Right lobe of liver (tissue), 6 donors: ENCODE measurements at regions not wholly inside any gene's neighbourhood (a gene's known extent, or its start where the extent isn't known, plus 50 kb on each side); places are given as distances from the start of the nearest gene placed in this dataset.

Experiments
- ATAC-seq, 4 donors: fragments of 200-7000 bp; cut with Tn5 transposase; one replicate each; pipeline ENCODE4 v1.9.1; 2020; ENCODE audit warnings: mild to moderate bottlenecking in 4 of 4, moderate library complexity in 4 of 4
- DNase-seq, 3 donors: peaks; one replicate each; pipeline ENCODE4 v3.0.0-alpha.2; 2020
- H3K27ac ChIP-seq, 3 donors: fragments of 200-600 bp; one replicate each; pipeline ENCODE4 v1.8.0; 2022
- H3K27me3 ChIP-seq, 2 donors: fragments of 200-600 bp; one replicate each; pipeline ENCODE4 v1.8.0; 2022
- H3K36me3 ChIP-seq, 4 donors: fragments of 200-600 bp; sonication (generic) in 1 of 4; one replicate each; pipeline versions ENCODE4 v1.5.1 to v1.8.0; 2017 to 2022; ENCODE audit warnings: control low read depth in 1 of 4
- H3K4me1 ChIP-seq, 4 donors: fragments of 200-600 bp; sonication (generic) in 1 of 4; one replicate each; pipeline versions ENCODE4 v1.5.1 to v1.8.0; 2017 to 2022; ENCODE audit warnings: control low read depth in 1 of 4
- H3K4me3 ChIP-seq, 3 donors: fragments of 200-600 bp; one replicate each; pipeline ENCODE4 v1.8.0; 2022
- H3K9me3 ChIP-seq, 4 donors: fragments of 200-600 bp; sonication (generic) in 1 of 4; one replicate each; pipeline versions ENCODE4 v1.5.1 to v1.8.0; 2017 to 2022; ENCODE audit warnings: control low read depth in 1 of 4
- POLR2A ChIP-seq: fragments of 450-650 bp; IDR thresholded peaks from one replicate; pipeline ENCODE4 v1.6.1; 2017; ENCODE audit warnings: antibody characterized with exemption, mild to moderate bottlenecking
- WGBS: methylation state at CpG from one replicate; pipeline ENCODE4 v1.1.6; 2018; ENCODE audit warnings: low coverage, low lambda C conversion rate; ENCODE audit not compliant: insufficient coverage; ENCODE audit errors: missing lambda C conversion rate; 5-methylcytosine and 5-hydroxymethylcytosine counted together
- intact Hi-C, 2 donors: fragments of 100-400 bp; cut with DNase I; formaldehyde crosslinking; loops; one replicate each; pipeline versions ENCODE4 v1.11.2 to v1.14.1; 2022
- TF ChIP-seq, protein P1 (sequence below), 4 donors: fragments of 200-600 bp in 3 of 4; fragments of 450-650 bp in 1 of 4; IDR thresholded peaks; one replicate each; pipeline versions ENCODE4 v1.5.1 to v1.8.0; 2016 to 2022; ENCODE audit warnings: antibody characterized with exemption in 4 of 4, mild to moderate bottlenecking in 2 of 4
- donor health status: DM: no; HTN: yes; CAD: no.
- donor health status: DM: no; HTN: no; CAD: no.
- donor health status: DM: no; HTN: no; CAD: no.
- donor health status: DM: no; HTN: yes; CAD: no.
- donor health status: DM: no; HTN: yes; CAD: no.

DNA sequence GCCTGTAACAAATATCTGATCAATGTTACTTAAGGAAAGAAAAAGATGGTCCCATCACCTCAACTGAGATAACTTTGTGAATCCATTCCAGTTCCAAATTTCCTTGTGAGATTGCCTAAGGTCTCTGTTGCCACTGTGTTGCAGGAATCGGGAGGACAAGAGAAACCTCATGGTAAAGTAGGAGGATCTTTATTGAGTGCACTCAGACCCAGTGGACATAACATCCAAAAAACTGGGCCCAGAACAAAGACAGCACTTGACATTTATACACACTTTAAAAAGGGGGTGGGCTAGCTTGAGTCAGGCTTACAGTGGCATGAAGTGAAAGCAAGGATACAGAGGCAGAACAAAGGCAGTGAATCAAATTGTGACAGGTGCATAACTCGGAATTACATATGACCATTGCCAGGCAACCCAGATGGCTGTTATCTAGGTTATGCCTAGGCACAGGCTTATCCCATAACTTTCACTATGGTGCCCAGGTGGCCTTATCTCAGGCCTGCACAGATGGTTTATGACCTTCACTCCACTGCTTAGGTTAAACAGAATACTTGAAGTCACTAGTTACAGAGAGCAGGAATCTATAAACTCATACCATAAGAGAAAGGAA, 459.4 kb upstream of the PCDH20 start:
- WGBS = 39% methylated on average over 2 of the region's 2 CpGs
- DNase-seq (no peak), ATAC-seq (no peak)
- Histone ChIP-seq H3K9me3 (no peaks in the 10 kb centered on the region), H3K27me3 (no peaks in the 10 kb centered on the region), H3K27ac (no peak overlapping the region), H3K4me3 (no peak overlapping the region), H3K36me3 (no peaks in the 10 kb centered on the region), H3K4me1 (no peaks in the 10 kb centered on the region)
- intact Hi-C loops = no loop called here
- TF ChIP-seq POLR2A = no peak
- TF ChIP-seq, protein P1, sequence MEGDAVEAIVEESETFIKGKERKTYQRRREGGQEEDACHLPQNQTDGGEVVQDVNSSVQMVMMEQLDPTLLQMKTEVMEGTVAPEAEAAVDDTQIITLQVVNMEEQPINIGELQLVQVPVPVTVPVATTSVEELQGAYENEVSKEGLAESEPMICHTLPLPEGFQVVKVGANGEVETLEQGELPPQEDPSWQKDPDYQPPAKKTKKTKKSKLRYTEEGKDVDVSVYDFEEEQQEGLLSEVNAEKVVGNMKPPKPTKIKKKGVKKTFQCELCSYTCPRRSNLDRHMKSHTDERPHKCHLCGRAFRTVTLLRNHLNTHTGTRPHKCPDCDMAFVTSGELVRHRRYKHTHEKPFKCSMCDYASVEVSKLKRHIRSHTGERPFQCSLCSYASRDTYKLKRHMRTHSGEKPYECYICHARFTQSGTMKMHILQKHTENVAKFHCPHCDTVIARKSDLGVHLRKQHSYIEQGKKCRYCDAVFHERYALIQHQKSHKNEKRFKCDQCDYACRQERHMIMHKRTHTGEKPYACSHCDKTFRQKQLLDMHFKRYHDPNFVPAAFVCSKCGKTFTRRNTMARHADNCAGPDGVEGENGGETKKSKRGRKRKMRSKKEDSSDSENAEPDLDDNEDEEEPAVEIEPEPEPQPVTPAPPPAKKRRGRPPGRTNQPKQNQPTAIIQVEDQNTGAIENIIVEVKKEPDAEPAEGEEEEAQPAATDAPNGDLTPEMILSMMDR (IDR thresholded peaks at IDR 0.05) = no peak

DNA sequence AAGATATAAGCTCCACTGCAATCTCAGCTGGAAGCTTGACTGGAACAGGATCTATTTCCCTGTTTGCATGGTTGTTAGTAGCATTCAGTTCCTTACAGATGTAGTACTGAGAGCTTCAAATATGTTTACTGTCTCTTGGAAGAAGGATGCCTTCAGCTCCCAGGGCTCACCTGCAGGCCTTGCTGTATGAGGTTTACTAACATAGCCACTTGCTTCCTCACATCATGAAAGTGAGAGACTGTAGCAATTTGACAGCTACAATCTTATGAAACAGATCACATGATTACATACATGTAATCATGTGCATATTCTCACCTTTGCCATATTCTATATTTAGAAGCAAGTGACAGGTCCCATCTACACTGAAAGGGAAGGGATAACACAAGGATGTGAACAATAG, 458.1 kb upstream of the PCDH20 start:
- Histone ChIP-seq H3K27me3 (no peaks in the 10 kb centered on the region), H3K27ac (no peak overlapping the region), H3K4me3 (no peak overlapping the region), H3K36me3 (no peaks in the 10 kb centered on the region), H3K4me1 (no peaks in the 10 kb centered on the region), H3K9me3 (no peaks in the 10 kb centered on the region)
- intact Hi-C loops = no loop called here
- ATAC-seq (no peak), DNase-seq (no peak)
- TF ChIP-seq POLR2A = no peak
- TF ChIP-seq, protein P1 (IDR thresholded peaks at IDR 0.05) = no peak

DNA sequence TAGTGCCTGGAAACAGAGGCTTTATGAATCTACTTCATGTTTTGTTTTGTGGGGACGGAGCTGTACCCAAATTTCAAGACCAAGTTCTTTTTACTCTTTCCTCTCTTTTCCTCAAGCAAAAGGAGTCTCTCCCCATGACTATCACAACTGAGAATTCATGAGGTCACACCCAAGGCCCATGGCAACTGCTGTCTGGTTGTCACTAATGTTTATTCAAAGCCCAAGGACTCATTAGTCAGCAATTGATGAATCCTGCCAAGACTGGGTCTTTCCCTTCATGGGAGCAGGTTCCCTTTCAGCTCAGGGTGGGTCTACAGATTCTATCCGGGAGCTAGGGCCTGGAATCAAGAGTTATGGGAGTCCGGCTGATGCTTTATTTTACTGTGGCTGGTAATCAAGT, 441.5 kb upstream of the PCDH20 start:
- 53% methylated on average over 3 of the region's 3 CpGs for WGBS
- H3K9me3 ChIP-seq = no peaks in the 10 kb centered on the region
- intact Hi-C loops = no loop called here

DNA sequence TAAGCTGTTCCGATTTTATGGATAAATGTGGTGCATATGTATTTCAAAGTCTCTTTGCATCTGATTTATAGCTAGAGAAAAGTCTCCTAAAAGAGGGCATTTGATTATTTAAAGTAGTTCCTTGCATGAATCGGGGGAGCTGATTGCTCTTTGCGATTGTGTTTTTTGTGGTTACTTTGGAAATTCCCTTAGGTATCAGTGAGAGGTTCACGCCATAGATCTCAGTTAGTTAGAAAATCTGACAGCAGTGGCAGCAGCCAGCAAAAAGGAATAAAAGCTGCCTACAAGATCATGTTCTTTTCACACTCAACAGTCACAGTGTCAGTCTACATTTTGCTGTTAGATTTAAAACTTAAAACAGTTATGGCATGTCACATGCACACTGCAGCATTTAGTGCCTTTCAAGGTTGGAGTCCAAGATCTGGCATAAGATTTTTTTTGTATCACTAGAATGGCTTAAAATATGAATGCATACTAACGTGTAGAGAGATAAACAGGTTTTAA, 436.5 kb upstream of the PCDH20 start:
- no peak overlapping the region for H3K4me3 ChIP-seq
- 46% methylated on average over 5 of the region's 5 CpGs for WGBS
- no peaks in the 10 kb centered on the region for H3K36me3 ChIP-seq
- DNase-seq = no peak
- no peaks in the 10 kb centered on the region for H3K9me3 ChIP-seq
- ATAC-seq = no peak
- H3K27ac ChIP-seq = no peak overlapping the region
- H3K4me1 ChIP-seq = no peaks in the 10 kb centered on the region
- H3K27me3 ChIP-seq = no peaks in the 10 kb centered on the region
- no peak for TF ChIP-seq POLR2A
- TF ChIP-seq, protein P1 (IDR thresholded peaks at IDR 0.05) = no peak
- intact Hi-C loops = no loop called here

More for the DNA sequence above, 441.5 kb upstream of the PCDH20 start:
- DNase-seq (no peak), ATAC-seq (no peak)
- Histone ChIP-seq H3K36me3 (no peaks in the 10 kb centered on the region), H3K27ac (no peak overlapping the region), H3K27me3 (no peaks in the 10 kb centered on the region), H3K4me1 (no peaks in the 10 kb centered on the region), H3K4me3 (no peak overlapping the region)
- no peak for TF ChIP-seq POLR2A
- TF ChIP-seq, protein P1 (IDR thresholded peaks at IDR 0.05) = no peak

DNA sequence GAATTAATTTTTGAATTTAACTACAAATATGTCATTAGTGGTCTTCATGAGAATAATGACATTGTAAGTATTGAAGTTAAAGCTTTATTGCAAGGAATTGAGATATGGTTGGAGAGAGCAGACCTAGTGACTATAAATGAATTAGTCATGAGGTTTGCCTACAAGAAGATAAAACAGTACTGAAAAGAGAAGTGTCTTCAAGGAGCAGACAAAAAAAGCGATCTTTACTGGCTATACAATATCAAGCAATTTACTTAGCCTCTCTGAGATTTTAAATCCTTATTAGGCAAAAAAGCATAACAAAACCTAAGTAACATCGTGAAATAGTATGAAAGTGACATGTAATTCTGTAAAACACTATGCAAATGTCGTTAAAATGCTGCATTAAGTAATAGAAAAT, 435.1 kb upstream of the PCDH20 start:
- WGBS = 45% methylated on average over 3 of the region's 3 CpGs
- TF ChIP-seq, protein P1 (IDR thresholded peaks at IDR 0.05) = no peak
- TF ChIP-seq POLR2A = no peak
- no peak for ATAC-seq

More for the DNA sequence above, 435.1 kb upstream of the PCDH20 start:
- no peaks in the 10 kb centered on the region for H3K27me3 ChIP-seq
- no peak overlapping the region for H3K27ac ChIP-seq
- DNase-seq = no peak
- intact Hi-C loops = no loop called here
- H3K9me3 ChIP-seq = no peaks in the 10 kb centered on the region
- H3K4me3 ChIP-seq = no peak overlapping the region
- H3K36me3 ChIP-seq = no peaks in the 10 kb centered on the region
- no peaks in the 10 kb centered on the region for H3K4me1 ChIP-seq
